ENCODE measurements at regions not wholly inside any gene's neighbourhood (a gene's known extent, or its start where the extent isn't known, plus 50 kb on each side); places are given as distances from the start of the nearest gene placed in this dataset.

DNA sequence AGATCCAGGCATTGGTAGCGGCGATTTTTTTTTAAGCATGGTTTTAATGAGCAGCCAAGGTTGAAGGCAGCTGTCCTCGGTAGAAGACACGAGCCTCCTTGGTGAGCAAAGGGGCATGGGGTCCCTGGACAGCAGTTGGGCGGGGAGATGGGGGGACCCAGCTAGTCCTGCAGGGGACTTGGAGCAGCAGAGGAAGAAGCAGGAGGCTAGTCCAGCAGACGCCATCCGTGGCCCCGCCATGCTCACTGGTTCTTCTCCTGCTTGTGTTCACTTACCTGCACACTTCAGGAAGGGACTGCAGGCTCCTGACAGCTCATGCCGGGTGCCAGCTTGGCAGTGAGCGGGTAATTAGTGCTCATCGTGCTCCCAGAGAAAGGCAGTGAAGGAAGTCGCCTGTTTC is 130.2 kb upstream of the CDH5 start:
- no peaks in the 10 kb centered on the region for H3K4me1 Mint-ChIP-seq (ENCODE audit: low read depth)
- H3K9me3 Mint-ChIP-seq: no peaks in the 10 kb centered on the region; the same call in 1 of the 2 replicates
- no peak overlapping the region for H3K27ac Mint-ChIP-seq
- H3K4me3 Mint-ChIP-seq: no peak overlapping the region
- TF ChIP-seq, protein P1, sequence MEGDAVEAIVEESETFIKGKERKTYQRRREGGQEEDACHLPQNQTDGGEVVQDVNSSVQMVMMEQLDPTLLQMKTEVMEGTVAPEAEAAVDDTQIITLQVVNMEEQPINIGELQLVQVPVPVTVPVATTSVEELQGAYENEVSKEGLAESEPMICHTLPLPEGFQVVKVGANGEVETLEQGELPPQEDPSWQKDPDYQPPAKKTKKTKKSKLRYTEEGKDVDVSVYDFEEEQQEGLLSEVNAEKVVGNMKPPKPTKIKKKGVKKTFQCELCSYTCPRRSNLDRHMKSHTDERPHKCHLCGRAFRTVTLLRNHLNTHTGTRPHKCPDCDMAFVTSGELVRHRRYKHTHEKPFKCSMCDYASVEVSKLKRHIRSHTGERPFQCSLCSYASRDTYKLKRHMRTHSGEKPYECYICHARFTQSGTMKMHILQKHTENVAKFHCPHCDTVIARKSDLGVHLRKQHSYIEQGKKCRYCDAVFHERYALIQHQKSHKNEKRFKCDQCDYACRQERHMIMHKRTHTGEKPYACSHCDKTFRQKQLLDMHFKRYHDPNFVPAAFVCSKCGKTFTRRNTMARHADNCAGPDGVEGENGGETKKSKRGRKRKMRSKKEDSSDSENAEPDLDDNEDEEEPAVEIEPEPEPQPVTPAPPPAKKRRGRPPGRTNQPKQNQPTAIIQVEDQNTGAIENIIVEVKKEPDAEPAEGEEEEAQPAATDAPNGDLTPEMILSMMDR (IDR thresholded peaks at IDR 0.05): no peak
- peaks cover 31% of the 10 kb centered on the region for H3K27me3 Mint-ChIP-seq (ENCODE audit: insufficient read depth)
- no peaks in the 10 kb centered on the region for H3K36me3 Mint-ChIP-seq (ENCODE audit: low read depth)
- DNase-seq: no peak

DNA sequence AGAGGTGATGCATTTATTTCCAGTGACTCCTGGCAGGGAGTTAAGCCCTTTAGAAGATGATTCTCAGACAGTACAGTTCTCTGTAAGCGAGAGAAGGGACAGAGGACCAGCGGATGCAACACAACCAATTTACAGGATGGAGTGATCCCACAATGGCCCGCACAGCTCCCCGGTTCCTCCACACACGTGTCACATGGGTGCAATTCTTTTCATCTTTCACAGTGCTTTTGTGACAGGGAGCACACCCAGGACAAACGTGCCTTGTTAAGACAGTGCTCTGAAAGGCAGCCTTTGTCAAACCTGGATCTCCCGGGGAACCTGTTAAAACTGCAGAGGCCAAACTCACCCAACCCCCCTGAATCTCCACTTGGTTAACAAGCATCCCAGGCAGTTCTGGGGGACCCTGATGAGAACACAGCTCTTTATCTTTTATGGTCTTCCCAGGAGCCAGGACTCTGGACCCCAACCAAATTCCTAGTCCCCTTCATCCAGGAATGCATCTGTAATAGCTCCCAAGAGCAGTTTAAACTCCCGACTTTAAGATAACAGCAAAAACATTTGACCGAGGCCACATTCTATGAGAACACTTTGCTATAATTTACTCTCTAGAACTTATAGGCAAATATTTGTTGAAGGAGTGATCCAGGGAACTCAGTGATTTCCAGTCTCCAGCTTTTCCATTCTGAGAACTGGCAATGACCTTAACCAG is 134.9 kb upstream of the CDH5 start:
- no peak for DNase-seq
- H3K27me3 Mint-ChIP-seq (ENCODE audit: insufficient read depth): peaks cover 24% of the 10 kb centered on the region
- no peak overlapping the region for H3K4me3 Mint-ChIP-seq
- H3K36me3 Mint-ChIP-seq (ENCODE audit: low read depth): no peaks in the 10 kb centered on the region
- TF ChIP-seq, protein P1 (IDR thresholded peaks at IDR 0.05): no peak
- no peaks in the 10 kb centered on the region for H3K9me3 Mint-ChIP-seq
- H3K27ac Mint-ChIP-seq: no peak overlapping the region
- no peaks in the 10 kb centered on the region for H3K4me1 Mint-ChIP-seq (ENCODE audit: low read depth)

DNA sequence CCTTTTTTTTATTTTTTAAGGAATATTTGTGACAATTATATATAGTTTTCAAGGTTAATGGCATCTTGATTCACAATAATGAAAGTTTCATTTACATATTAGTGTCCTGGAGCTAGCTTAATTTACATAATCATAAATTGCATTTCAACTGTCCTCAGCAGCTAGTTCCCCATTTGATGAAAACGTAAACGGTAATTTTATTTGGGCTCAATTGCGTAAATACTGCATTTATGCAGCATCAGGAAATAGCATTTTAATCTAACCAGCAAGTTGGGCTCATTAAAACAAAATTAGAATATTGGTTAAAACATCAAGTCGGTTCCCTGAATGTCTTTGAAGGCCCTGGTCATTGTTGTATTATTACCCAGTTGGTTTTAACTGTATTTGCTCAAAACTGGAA is 136.8 kb upstream of the CDH5 start:
- no peaks in the 10 kb centered on the region for H3K9me3 Mint-ChIP-seq
- H3K4me3 Mint-ChIP-seq: no peak overlapping the region
- H3K36me3 Mint-ChIP-seq (ENCODE audit: low read depth): no peaks in the 10 kb centered on the region
- no peaks in the 10 kb centered on the region for H3K4me1 Mint-ChIP-seq (ENCODE audit: low read depth)
- TF ChIP-seq, protein P1 (IDR thresholded peaks at IDR 0.05): no peak
- no peak overlapping the region for H3K27ac Mint-ChIP-seq
- H3K27me3 Mint-ChIP-seq (ENCODE audit: insufficient read depth): peaks cover 23% of the 10 kb centered on the region
- DNase-seq: no peak

DNA sequence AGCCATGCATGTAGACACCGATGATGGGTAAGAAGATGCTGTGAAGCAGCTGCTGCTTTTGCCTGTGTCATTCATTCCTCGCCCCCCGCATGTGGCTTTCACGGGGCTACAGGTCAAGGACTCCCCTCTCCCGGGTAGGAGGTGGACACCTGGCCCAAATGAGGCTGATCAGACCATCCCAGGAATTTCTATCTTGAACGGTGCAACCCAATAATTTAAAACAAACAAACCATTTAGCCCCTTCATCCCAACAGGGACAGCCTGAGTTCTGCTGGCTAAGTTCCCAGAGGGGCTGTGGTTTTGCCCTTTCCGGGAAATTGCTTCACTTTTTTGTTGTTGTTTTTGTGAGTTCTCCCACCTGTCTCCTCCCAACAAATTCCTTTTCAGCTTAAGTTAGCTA is 137.7 kb upstream of the CDH5 start:
- Mint-ChIP-seq H3K36me3 (ENCODE audit: low read depth) (no peaks in the 10 kb centered on the region), H3K27me3 (ENCODE audit: insufficient read depth) (peaks cover 23% of the 10 kb centered on the region), H3K4me3 (no peak overlapping the region), H3K27ac (no peak overlapping the region), H3K4me1 (ENCODE audit: low read depth) (no peaks in the 10 kb centered on the region), H3K9me3 (no peaks in the 10 kb centered on the region)
- no peak for DNase-seq
- TF ChIP-seq, protein P1 (IDR thresholded peaks at IDR 0.05): no peak

DNA sequence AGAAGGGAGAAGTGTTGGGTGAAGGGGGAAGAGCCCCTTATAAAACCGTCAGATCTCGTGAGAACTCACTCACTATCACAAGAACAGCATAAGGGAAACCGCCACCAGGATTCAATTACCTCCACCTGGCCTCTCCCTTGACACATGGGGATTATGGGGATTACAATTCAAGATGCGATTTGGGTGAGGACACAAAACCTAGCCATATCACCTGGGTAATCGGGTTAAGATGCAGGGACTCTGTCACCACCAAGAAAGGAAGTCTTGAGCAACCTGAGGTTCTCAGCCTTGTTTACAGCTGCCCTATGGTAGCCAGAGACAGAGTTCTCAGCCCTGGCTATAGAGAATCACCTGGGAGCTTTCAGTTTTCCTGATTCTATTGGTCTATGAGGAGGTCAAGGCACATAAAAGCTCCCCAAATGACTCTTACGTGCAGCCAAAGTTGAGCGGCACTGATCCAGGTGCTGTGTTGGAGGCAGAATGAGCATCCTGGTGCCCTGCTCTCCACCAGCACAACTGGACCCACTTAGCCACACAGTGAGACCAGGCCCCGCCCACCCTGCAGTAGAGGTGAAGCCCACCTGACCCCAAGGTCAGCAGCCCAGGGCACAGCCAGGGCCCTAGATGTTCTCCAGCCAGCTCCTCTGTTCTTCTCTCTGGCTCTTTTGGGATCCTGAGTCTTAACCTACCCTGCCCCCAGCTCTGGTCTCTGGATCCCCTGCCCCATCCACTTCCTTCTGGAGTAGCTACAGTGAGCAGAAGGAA is 138.5 kb upstream of the CDH5 start:
- no peak for DNase-seq
- H3K27me3 Mint-ChIP-seq (ENCODE audit: insufficient read depth): peaks cover 18% of the 10 kb centered on the region
- H3K27ac Mint-ChIP-seq: no peak overlapping the region
- no peak overlapping the region for H3K4me3 Mint-ChIP-seq
- no peaks in the 10 kb centered on the region for H3K9me3 Mint-ChIP-seq
- no peaks in the 10 kb centered on the region for H3K36me3 Mint-ChIP-seq (ENCODE audit: low read depth)
- no peaks in the 10 kb centered on the region for H3K4me1 Mint-ChIP-seq (ENCODE audit: low read depth)
- TF ChIP-seq, protein P1 (IDR thresholded peaks at IDR 0.05): no peak
